ENCODE measurements at regions not wholly inside any gene's neighbourhood (a gene's known extent, or its start where the extent isn't known, plus 50 kb on each side); places are given as distances from the start of the nearest gene placed in this dataset.

DNA sequence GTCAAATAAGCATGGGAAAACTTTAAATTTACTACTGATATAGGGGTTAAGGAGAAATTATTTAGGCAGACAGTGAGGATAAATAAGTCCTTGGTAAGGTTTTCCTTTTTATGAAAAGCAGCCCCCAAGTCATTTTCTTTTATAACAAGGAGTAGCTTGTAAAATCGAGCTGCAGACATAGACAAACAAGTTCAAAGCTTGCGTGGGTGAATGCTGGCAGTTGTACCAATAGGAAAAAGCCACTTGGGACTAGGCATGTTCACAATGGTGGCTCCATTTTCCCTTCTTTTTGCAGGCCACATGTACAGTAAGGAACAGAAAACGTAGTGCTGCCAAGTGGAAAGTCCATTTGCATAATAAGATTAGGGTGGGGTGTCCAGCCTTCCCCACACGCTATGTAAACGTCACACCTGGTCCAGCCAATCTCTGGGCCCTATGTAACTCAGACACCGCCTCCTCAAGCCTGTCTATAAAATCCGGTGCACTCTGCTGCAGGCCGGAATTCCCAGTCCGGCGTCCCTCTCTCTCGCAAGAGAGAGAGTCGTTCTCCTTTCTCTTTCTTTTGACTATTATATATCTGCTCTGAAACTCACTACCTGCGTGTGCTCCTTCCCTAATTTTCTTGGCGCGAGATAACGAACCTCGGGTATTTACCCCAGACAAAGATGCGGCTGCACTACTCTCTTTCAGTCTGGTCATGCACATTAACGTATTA is 217.1 kb upstream of the MAN1A1 start:
- DNase-seq, result no peak

DNA sequence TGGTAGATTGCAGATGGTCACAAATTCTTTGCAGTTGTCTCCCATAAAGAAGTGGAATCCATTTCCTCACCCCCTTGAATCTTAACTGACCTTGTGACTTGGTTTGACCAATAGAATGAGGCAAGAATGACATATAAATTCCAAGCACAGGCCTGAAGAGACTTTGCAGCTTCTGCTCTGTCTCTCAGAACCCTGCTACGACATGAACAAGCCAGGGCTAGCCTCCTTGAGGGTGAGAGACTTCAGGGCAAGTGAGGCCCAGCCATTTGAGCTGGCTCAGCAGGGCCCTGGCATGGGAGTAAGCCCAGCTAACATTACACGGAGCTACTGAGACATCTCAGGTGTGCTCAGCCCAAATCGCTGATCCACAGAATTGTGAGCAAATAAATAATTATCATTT is 216.3 kb upstream of the MAN1A1 start:
- no peak for DNase-seq

DNA sequence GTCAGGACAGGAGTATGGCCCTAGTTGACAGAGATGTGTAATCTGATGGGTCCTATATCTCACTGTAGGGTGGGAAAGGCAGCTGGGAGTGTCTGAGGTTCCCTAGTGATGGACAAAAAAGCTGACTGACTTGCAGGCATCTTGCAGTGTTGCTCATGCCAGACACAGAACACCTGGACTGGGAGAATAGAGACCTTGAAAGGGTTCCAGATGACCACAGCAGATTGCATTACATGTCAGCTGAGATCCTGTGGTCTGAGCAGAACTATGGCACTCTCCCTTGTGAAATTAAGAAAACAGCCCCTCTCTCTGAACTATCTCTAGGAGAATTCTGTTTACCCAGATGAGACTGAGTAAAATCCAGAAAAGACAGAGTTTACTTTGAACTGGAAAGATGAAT is 212.6 kb upstream of the MAN1A1 start:
- no peak for DNase-seq

DNA sequence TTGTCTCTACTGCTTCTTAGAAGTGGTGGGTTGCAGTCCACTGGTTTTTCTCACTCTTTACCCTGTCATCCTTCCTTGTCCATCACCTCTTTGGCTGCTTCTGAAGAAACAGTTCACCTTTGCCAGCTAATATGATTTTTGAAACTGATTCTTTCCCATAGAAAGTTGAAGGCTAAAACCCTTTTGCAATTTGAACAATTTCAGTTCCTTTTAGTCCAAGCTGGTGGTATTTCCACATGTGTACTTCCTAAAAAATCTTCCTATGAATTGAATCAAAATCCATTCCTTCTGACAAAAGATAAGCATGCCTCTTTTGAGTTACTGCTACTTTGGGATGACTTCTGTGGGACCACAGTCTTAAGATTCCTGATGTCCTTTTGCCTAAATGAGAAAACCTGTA is 210.0 kb upstream of the MAN1A1 start:
- DNase-seq, result no peak

DNA sequence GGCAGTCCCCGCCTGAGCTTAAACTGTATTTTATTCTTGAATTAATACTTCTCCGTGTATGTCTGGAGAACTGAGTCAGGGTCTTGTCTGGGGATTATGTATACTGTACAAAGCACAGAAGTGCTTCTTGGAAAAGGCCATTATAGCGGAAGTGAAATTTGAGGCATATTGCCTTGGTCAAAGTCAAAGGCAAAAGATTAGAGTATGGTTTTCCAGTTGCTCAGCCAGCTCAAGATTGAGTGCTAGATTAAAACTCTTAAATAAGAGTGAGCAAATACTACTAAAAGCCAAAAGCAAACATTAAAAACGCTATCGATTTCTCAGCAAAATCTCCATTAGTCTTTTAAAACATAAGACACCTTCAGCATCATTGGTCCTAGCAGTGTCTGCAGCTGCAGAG is 207.7 kb upstream of the MAN1A1 start:
- no peak for DNase-seq

DNA sequence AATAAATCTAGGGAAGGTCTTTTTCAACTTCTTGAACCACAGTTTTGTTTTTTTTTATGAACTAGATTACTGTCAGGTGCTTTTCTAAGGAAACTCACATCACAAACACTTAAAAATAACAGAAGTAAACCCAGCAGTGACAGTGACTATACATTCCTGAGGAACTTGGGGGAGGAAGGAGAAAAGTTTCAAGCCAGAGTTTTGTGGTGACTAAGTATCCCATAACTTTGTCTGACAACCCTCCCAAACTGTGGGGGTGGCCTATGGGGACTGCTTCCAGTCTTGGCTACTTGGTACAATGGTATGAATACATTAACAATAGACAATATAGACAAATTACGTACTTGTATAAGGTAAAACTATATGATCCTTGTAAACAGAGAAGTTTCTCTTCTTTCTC is 202.5 kb upstream of the MAN1A1 start:
- no peak for DNase-seq

DNA sequence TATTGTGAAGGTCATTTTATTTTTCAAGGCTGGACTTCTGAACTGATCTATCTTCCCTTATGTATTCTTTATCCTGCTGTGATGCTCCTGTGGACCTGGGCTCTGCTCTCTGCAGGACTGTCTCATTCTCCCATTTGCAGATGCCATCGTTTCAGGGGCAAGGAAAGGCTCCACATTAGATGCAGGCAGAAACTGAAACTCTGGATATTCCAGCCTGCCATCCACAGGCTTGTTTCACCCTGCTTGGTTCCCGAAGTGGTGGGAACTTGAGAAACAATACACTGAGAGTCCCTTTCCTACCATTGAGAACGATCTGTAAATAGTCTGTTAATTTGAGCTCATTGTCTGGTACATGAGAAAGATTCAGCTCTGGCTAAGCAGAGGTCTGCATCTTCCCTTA is 197.5 kb upstream of the MAN1A1 start:
- DNase-seq, result no peak

DNA sequence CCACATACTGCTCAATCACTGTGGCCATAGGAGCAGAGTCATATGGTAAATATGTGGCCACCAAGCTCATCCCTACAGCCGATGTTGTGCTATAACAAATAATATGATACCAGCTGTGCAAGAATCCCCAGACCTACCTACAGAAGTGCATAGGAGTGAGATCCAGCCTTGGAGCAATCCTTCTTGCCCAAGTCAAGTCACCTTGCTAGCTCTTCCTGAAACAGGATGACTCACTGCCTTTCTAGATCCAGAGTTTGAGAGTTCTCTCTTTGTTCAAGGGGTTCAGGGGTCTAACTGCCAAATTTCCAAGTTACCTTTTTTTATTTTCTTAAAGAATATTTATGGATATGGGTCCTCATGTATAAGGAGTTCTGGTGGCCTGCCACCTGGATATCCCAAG is 195.7 kb upstream of the MAN1A1 start:
- no peak for DNase-seq

DNA sequence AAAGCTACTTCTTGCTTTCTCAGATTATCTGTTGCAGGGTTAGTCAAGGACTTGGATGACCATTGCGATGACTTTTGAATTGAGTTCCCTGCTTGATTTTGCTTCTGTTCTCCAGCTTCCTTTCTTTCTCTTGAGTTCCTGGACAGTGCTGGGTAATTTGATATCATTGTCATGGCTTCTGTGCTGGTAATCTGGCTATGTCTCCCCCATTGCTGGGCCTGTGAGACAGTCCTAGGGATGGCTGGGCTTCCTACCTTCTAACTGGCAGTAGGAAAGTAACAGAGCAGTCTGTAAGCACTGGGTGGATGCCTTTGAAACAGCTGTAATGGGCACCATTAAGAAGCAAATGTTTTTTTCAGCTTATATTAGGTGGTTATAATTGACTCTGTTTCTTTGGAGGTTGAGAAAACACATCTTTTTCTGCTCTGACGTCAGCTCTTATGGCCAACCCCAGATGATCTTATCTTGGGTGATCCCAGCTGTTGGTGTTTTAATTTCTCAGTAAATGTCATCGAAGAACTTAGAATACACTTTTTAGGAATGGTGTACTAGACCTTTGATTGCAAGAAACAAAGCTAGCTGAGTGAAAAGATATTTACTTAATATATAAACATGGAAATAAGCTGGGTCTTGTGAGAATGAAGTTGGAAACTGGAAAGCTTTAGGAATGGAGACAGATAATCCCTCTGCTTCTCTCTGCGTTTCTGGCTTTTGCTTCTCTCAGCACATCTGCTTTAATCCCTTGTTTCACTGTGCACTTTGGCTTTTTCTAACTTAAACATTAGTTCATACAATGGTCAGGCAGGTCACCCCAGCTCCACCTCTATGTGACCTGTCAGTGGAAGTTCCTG is 195.0 kb upstream of the MAN1A1 start:
- DNase-seq, result no peak

DNA sequence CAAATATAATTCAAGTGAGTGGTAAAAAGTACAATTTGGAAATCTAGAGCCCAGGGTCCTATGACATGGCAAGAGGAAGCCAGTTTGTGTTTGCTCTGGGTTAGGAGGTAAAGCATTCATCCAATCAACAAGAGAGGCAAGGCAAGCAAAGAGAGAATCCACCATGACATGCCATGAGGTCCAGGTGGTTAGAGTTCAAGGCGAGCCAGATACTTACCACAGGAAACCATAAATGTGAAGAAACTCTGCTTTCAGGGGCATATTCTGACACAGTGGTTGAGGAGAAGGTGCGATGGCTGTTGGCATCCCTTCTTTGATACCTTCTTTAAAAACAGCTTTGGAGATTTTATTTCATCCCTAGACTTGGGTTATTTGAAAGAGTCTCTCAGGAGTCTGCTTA is 193.8 kb upstream of the MAN1A1 start:
- no peak for DNase-seq

DNA sequence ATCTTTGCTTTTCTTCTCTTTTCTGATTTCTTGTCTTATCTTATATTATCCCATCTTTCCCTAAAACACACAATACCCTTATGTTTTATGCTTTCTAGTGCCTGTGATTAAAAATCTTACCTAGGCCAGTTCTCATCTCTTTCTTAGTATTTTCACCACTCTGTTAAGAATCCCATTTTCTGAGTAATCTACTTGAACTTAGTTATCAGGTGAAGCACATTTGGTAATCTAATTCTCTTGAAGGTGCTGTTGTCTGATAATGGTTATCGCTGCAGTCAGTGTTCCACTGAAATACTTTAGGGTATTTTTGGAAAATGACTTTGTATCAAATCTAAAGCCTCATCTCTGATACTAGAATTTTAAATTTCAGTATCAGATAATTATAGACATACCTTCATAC is 192.5 kb upstream of the MAN1A1 start:
- DNase-seq, result no peak

DNA sequence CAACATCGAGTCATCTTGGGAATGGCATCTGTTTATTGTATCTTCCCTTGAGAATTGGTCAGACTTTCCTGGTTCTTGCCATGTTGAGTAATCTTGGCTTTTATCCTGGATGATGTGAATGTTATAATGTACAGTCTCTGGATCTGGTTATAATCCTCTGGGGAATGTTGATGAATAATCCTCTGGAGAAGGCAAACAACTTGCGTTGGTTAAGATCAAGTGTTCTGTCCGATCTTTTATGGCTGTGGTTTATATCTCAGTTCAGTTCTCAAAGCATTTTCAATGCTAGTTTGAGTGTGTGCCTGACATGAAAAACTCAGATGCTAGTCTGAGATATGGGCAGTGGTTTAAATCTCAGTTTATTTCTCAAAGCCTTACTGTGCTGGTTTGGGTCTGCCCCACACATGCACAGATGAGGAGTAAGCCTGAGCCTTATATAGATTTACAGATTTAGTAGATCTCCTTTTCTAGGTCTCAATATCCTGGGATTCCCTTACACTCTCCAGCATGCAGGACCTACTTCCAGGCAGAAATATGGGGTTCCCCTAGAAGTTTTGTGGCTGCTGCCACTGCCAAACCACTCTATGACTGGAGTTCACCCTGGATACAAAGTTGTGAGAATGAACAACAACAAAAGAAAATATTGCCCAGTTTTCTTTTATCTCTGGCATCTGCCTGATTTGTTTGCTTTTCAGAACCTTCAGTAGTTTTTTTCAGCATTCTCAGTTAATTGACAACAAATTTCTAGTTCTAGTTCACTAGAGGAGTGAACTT is 191.8 kb upstream of the MAN1A1 start:
- DNase-seq, result no peak

DNA sequence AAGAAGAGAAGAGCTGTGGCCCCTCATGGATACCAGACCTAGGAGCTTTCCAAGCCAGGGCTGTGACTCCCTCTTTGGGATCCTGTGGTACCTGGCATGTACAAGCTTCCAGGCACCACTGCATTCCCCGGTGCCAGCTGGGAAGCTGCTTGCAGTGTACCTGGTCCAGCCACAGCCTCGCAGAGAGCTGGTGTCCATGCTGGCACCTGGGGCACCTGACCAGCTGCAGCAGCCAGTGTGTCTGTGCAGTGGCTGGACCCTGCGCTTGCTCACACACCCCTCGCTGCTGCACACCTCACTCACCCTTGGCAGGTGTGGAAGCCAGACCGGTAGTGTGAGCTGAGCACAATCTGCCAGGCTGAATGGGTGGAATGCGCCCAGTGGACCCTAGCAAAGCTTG is 190.9 kb upstream of the MAN1A1 start:
- DNase-seq, result no peak

DNA sequence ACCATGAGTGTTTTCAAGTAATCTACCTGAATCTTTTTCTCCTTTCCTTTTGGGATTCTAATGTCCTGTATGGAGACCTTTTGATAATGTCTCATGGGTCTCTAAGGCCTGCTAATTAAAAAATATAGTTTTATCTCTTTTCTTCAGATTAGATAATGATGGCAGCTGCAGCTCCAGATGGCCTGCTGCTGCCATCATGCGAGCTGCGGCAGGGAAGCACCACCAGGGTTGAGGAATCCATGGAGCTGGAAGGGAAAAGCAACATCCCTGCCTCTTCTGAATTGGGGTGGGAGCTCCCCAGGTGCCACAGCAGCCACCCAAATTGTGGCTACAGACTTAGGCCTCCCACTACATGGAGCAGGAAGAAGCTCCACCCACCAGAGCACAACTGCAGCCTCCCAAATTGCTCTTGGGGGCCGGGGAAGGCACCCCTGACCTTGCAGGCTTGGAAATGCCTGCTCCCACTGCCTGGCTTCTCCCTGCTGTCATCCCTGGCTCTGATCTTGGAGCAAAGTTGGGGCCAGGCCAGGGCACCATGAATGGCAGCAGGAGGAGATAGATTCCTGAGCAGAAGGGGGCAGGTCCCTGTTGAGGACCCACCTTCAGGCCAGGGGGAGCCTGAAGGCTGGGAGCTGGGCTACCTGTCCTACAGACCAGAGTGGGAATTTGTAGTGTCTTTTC is 189.6 kb upstream of the MAN1A1 start:
- DNase-seq, result no peak

DNA sequence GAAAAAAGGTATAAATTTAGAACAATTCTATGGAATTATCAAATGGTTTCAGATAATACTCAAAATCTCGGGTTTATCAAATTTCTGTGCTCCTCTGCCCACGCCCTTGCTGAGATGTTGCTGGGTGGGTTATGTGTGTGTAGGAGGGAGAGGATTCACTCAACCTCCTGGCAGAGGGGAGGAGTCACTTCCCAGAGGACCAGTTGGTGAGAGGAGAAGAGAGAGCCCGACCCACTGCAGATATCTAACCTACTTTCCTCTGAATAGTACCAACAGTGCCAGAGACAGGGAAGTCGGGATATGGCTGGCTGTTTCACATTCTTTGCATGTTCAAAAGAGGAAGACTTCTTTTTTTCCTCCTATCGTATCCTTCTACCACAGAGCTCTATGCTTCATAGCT is 187.1 kb upstream of the MAN1A1 start:
- no peak for DNase-seq

DNA sequence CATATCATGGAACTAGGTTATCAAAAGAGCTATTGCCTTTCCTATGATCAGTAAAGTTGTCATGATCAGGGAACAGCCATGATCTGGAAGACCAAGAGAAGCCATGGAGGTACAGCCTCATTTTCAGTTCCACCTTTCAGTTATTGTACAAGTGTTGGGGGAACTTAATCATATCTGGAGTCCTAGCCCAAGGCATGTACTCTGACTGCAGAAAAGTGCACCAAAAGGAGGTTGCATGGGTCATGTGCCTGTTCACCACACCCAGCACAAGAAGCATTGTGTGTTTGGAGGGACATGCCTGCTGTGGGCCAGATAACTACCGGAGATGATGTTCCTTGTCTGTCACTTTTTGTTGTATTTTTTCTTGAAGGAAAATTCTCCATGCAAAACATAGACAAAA is 185.8 kb upstream of the MAN1A1 start:
- DNase-seq, result no peak

DNA sequence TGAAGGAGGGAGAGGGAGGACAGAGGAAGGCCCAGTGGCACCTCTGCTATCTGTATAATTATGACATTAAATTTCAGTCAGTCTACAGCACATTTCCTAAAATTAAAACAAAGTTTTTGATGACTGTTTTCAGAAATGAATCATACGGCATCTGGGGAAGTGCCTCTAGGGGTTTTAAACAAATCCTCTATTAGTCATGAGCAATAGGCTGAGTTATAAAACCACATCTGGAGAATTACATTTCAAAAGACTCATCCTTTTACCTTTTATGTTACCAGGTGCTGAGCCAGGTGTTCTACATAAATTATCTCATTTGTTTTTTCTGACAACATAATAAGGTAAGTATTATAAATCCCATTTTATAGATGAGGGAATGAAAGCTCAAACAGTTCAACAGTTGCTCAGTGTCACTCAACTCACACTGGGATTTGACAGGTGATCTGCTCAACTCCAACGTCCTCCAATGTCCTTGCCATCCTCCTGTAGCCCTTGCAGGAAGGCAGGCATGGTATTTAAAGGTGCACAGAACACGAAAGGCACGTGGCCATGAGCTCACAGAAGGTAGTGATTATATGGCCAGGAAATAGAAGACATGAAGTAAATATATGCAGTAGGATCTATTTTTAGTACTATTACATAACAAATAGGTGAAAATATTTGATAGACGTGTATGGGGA is 184.2 kb upstream of the MAN1A1 start:
- DNase-seq, result no peak

DNA sequence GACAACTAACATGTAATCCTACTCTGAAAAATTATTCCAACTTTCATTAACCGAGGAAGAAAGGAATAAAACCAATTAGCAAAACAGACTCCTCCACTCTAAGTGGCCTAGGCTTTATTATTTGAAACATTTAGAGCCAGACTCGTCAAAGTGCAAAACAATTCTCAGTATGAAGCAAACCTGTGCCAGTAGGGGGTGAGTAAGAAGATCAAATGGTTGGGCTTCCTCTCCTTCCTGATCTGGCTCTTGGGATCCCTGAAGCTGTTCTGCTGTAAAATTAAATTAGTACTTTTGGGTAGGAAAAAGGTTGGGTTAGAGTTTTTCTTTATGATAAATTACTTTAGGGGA is 177.6 kb upstream of the MAN1A1 start:
- no peak for DNase-seq

DNA sequence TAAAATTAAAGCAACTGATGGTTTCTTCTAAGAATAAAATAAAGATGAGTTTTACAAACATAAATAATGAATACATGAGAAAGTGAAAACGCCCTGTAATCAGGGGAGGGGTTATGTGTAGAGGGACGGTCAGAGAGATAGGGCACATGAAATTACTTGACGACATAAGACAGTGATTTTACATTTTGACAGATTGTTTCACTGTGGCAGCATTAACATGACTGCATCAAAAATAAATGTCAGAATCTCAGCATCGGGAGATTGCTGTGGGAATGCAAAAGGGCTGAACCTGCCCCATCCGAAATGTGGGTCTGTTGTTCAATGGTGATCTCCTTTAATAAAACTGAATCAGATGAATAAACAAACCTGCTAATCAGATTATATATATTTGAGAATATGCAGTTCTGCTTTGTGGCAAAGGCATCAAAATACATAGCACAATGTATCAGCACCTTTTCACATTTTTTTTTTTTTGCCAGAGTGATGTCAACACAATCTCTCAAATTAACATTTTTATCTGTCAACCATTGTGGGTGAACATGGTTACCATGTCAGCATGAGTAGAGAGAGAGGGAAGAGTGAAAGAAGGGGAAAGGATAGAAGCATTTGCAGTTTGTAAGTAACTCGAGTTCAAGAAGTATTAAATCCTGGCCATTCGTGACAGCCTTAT is 177.1 kb upstream of the MAN1A1 start:
- DNase-seq, result no peak

DNA sequence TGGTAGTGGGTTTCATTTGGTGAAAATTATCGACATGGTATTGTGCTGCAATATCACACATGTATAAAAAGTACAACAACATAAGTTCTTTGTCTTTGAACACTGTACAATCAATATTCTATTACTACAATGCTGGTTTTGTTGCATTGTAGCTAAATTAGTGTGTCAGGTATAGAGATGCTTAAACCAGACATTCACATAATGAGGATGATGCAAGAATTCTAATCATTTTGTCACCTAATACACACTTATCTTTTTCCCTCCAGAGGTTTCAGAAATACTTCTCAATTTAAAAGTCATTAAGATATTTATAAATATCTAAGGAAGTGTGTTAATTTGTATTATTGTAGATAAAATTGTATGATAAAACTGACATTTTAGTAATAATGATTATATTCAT is 174.8 kb upstream of the MAN1A1 start:
- no peak for DNase-seq

DNA sequence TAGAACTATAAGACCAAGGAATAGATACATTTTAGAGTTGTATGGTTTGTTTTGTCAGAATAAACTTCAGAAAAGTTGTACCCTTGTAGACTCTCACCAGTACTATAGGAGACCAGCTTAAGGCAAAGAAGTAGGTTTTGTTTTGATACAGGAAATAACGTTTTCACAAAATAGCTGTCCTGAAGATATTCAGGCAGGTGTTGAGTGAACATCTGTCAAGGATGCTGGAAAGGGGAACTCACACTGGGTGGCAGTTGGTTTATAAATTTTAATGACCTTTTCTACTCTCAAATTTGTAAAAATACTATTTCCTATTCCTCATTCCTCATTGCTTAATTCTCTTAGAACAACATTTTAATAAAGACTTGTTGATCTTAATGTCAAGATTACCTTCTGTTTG is 174.0 kb upstream of the MAN1A1 start:
- no peak for DNase-seq

DNA sequence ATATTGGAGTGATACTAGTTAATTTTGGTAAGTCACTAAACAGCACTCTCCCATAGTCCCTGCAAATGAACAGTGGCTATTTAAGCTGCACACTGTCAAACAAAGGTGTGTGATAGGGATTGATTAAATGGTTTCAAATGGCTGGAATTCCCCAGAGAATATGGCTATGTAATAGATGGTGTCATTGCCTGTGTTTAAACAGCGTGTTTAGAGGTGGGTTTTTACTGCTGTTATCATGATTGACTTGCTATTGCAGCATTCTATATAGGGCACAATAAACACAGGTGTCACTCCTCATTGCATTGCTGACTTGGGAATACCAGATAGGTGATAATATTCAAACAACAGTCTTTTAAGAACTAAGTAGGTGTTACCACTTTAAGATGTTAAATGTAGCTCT is 171.7 kb upstream of the MAN1A1 start:
- no peak for DNase-seq

Measured in activated T-cell treated with anti-CD3 and anti-CD28 coated beads, Interleukin-2, amount 50 U/mL, for 1 hour (primary cell).